GM21786 (cell line): ENCODE measurements at regions not wholly inside any gene's neighbourhood (a gene's known extent, or its start where the extent isn't known, plus 50 kb on each side); places are given as distances from the start of the nearest gene placed in this dataset.
"Not testable (repeated sequence)": the region's sequence is repeated elsewhere in the genome, so short reads cannot be mapped to it uniquely, and the experiment has no call there.

Experiments
- ATAC-seq: cut with Tn5 transposase; IDR thresholded peaks from one replicate; pipeline ENCODE4 v1.9.1; 2021; ENCODE audit not compliant: unreplicated experiment

GRCh38 chr4:31844350-31844749, 1124.2 kb downstream of the PCDH7 start:
- ATAC-seq: no peak

- no peak for ATAC-seq
Measured at GRCh38 chr4:31851946-31852345, 1131.8 kb downstream of the PCDH7 start.

GRCh38 chr4:31877429-31877828, 1157.3 kb downstream of the PCDH7 start:
- no peak for ATAC-seq

GRCh38 chr4:31880837-31881236, 1160.7 kb downstream of the PCDH7 start:
- not testable (repeated sequence) for ATAC-seq

- no peak for ATAC-seq
Measured at GRCh38 chr4:31896349-31896748, 1176.2 kb downstream of the PCDH7 start.

- no peak for ATAC-seq
Measured at GRCh38 chr4:31905363-31905762, 1185.2 kb downstream of the PCDH7 start.

GRCh38 chr4:31908261-31908660, 1188.1 kb downstream of the PCDH7 start:
- no peak for ATAC-seq

- no peak for ATAC-seq
Measured at GRCh38 chr4:31917334-31917733, 1197.2 kb downstream of the PCDH7 start.

- no peak for ATAC-seq
Measured at GRCh38 chr4:31918891-31919290, 1198.7 kb downstream of the PCDH7 start.

GRCh38 chr4:31923634-31924033, 1203.5 kb downstream of the PCDH7 start:
- no peak for ATAC-seq

- ATAC-seq: no peak
Measured at GRCh38 chr4:31929676-31930345, 1209.6 kb downstream of the PCDH7 start.

- no peak for ATAC-seq
Measured at GRCh38 chr4:31946456-31946855, 1226.3 kb downstream of the PCDH7 start.

- ATAC-seq: no peak
Measured at GRCh38 chr4:31947101-31947500, 1226.9 kb downstream of the PCDH7 start.

GRCh38 chr4:31949045-31949444, 1228.9 kb downstream of the PCDH7 start:
- ATAC-seq: no peak

- ATAC-seq: no peak
Measured at GRCh38 chr4:31955346-31955745, 1235.2 kb downstream of the PCDH7 start.

GRCh38 chr4:31959972-31960371, 1239.8 kb downstream of the PCDH7 start:
- ATAC-seq: no peak

GRCh38 chr4:31964685-31965084, 1244.5 kb downstream of the PCDH7 start:
- ATAC-seq: no peak

GRCh38 chr4:31968842-31969241, 1248.7 kb downstream of the PCDH7 start:
- no peak for ATAC-seq

- ATAC-seq: no peak
Measured at GRCh38 chr4:31974490-31975002, 1254.4 kb downstream of the PCDH7 start.

- ATAC-seq: no peak
Measured at GRCh38 chr4:31979988-31980387, 1259.8 kb downstream of the PCDH7 start.

GRCh38 chr4:31983246-31983645, 1263.1 kb downstream of the PCDH7 start:
- no peak for ATAC-seq

- no peak for ATAC-seq
Measured at GRCh38 chr4:31983677-31984076, 1263.5 kb downstream of the PCDH7 start.

GRCh38 chr4:31984872-31985271, 1264.7 kb downstream of the PCDH7 start:
- no peak for ATAC-seq
